ENCODE measurements at regions not wholly inside any gene's neighbourhood (a gene's known extent, or its start where the extent isn't known, plus 50 kb on each side); places are given as distances from the start of the nearest gene placed in this dataset.

DNA sequence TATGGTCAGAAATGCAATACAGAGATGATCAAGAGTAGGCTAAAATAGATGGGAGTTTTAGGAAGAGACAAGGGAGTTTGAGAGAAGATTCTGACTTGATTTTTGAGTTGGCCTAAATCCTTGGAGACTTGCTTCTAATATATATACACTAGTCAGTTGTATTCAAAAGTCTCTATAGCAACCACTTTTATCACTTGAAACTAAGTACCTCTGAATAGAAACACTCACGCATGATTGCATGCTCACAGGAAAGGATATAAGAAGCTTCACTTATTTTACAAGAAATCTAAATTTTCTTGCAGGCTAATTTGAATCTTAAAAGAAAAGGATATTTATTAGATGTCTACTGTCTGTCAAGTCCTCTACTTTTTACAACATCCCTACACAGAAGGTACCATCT lies 316.8 kb downstream of the SNAPC1 start:
- no CpG with 5 or more reads among the region's 1 CpG for WGBS (ENCODE audit: insufficient coverage, low lambda C conversion rate)
- Histone ChIP-seq H3K36me3 (ENCODE audit: control insufficient read depth, insufficient read depth, low read length) (no peaks in the 10 kb centered on the region), H3K27me3 (ENCODE audit: control insufficient read depth, insufficient read depth, low read length) (no peaks in the 10 kb centered on the region), H3K4me1 (ENCODE audit: control insufficient read depth, insufficient read depth, low read length) (no peaks in the 10 kb centered on the region), H3K4me3 (ENCODE audit: low read length) (no peak overlapping the region), H3K9me3 (ENCODE audit: control insufficient read depth, low read depth, low read length) (no peaks in the 10 kb centered on the region), H3K27ac (ENCODE audit: low read length) (no peak overlapping the region)
- no peak for DNase-seq

DNA sequence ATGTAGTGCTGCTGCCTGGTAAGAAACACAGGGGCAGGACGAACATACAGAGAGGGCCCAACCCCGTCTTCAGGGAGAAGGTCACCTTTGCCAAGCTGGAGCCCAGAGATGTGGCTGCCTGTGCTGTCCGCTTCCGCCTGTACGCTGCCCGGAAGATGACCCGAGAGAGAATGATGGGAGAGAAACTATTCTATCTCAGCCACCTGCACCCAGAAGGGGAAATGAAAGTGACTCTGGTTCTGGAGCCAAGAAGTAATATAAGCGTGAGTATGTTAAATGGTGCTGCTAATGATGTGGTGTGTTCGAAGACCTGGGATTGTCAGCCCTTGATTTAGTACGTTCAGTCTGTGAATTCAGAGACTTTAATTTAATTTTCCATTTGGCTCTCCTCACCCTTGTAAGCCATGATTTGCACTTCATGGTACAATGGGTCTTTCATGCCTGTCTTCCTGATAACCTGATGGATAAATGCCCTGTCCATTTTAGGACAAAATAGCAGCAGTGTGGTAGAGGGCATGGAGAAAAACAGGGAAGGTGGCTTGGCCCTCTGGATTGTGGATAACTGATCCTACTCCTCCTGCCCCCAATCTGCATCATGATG lies 318.9 kb downstream of the SNAPC1 start:
- Histone ChIP-seq H3K9me3 (ENCODE audit: control insufficient read depth, low read depth, low read length) (no peaks in the 10 kb centered on the region), H3K4me1 (ENCODE audit: control insufficient read depth, insufficient read depth, low read length) (no peaks in the 10 kb centered on the region), H3K27ac (ENCODE audit: low read length) (no peak overlapping the region), H3K36me3 (ENCODE audit: control insufficient read depth, insufficient read depth, low read length) (no peaks in the 10 kb centered on the region), H3K4me3 (ENCODE audit: low read length) (no peak overlapping the region), H3K27me3 (ENCODE audit: control insufficient read depth, insufficient read depth, low read length) (no peaks in the 10 kb centered on the region)
- no peak for DNase-seq
- no CpG with 5 or more reads among the region's 10 CpGs for WGBS (ENCODE audit: insufficient coverage, low lambda C conversion rate)

DNA sequence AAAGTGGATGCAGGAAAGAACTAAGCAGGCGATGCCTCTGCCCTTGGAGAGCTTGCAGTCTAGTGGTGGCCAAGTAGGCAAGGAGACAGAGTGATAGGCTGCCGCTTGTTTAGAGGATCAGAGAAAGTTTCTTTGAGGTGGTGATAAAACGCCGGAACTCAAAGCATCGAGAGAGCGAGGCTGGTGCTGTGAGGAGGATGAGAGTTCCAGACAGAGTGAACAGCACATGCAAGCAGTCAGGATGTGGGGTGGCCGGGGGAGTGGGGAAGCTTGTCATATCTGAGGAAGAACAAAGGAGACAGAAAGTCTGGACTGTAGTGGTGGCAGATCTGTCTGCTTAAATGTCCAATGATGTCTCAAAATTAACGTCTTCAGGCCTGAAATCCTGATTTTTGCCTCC lies 319.7 kb downstream of the SNAPC1 start:
- Histone ChIP-seq H3K4me3 (ENCODE audit: low read length) (no peak overlapping the region), H3K27ac (ENCODE audit: low read length) (no peak overlapping the region), H3K27me3 (ENCODE audit: control insufficient read depth, insufficient read depth, low read length) (no peaks in the 10 kb centered on the region), H3K36me3 (ENCODE audit: control insufficient read depth, insufficient read depth, low read length) (no peaks in the 10 kb centered on the region), H3K4me1 (ENCODE audit: control insufficient read depth, insufficient read depth, low read length) (no peaks in the 10 kb centered on the region), H3K9me3 (ENCODE audit: control insufficient read depth, low read depth, low read length) (no peaks in the 10 kb centered on the region)
- DNase-seq: no peak
- 67% methylated on average over 1 of the region's 8 CpGs for WGBS (ENCODE audit: insufficient coverage, low lambda C conversion rate)

DNA sequence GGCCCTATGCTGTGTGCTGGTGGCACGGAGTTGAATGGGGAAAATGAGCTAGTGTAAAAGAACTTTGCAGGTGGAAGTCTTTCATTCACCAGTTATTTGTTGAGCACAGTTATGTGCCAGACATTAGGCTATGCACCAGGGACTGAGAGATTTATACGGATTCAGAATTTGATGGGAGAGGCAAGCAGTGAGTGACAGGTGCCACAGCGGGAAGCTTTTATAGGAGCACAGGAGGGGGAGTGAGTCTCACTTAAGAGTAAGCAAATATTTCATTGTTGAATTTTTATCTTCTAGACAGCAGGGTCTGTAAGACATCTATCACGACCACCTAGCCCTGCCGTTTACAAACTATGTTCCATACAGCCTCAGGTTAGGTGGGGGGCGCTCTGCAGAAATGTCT lies 320.6 kb downstream of the SNAPC1 start:
- WGBS (ENCODE audit: insufficient coverage, low lambda C conversion rate): no CpG with 5 or more reads among the region's 6 CpGs
- Histone ChIP-seq H3K4me1 (ENCODE audit: control insufficient read depth, insufficient read depth, low read length) (no peaks in the 10 kb centered on the region), H3K27me3 (ENCODE audit: control insufficient read depth, insufficient read depth, low read length) (no peaks in the 10 kb centered on the region), H3K9me3 (ENCODE audit: control insufficient read depth, low read depth, low read length) (no peaks in the 10 kb centered on the region), H3K4me3 (ENCODE audit: low read length) (no peak overlapping the region), H3K27ac (ENCODE audit: low read length) (no peak overlapping the region), H3K36me3 (ENCODE audit: control insufficient read depth, insufficient read depth, low read length) (no peaks in the 10 kb centered on the region)
- DNase-seq: no peak

DNA sequence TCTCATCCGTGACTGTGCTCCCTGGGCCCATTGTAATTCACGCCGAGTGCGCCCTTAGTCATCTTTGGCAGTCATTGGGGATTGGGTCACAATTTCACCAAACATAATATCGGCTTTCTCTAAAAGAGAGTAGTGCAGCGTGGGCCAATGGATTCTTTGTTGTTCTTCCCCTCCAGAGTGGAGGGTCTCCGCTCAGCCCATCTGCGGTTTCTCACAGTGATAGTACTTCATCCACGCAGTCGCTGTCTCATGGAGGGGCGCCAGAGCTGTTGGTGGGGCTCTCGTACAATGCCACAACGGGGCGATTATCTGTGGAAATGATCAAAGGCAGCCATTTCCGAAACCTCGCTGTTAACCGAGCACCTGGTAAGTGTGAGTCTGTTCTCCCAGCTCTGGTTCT lies 321.8 kb downstream of the SNAPC1 start:
- Histone ChIP-seq H3K27ac (ENCODE audit: low read length) (no peak overlapping the region), H3K4me1 (ENCODE audit: control insufficient read depth, insufficient read depth, low read length) (no peaks in the 10 kb centered on the region), H3K27me3 (ENCODE audit: control insufficient read depth, insufficient read depth, low read length) (no peaks in the 10 kb centered on the region), H3K9me3 (ENCODE audit: control insufficient read depth, low read depth, low read length) (no peaks in the 10 kb centered on the region), H3K4me3 (ENCODE audit: low read length) (no peak overlapping the region), H3K36me3 (ENCODE audit: control insufficient read depth, insufficient read depth, low read length) (no peaks in the 10 kb centered on the region)
- no CpG with 5 or more reads among the region's 17 CpGs for WGBS (ENCODE audit: insufficient coverage, low lambda C conversion rate)
- DNase-seq: no peak

DNA sequence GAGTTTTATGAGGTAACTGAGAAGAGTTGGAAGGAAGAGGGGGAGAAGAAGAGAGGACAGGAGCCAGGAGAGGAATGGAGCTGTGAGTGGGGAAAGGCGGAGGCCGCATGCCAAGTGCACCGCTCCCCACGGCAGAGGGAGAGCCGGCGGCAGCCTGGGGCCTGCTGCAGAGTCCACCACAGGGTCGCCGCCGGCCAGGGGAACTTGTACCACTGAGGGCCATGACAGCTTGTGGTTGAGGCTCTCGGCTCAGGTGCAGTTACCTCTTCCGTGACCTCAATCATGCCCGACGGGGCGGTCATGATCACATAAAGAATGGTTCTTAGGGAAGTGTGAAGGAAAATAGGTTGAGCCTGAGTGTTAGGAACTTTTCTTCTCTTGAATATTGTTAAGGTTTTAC lies 325.0 kb downstream of the SNAPC1 start:
- H3K27me3 ChIP-seq (ENCODE audit: control insufficient read depth, insufficient read depth, low read length): no peaks in the 10 kb centered on the region
- H3K36me3 ChIP-seq (ENCODE audit: control insufficient read depth, insufficient read depth, low read length): no peaks in the 10 kb centered on the region
- DNase-seq: no peak
- H3K4me1 ChIP-seq (ENCODE audit: control insufficient read depth, insufficient read depth, low read length): no peaks in the 10 kb centered on the region
- no peak overlapping the region for H3K27ac ChIP-seq (ENCODE audit: low read length)
- H3K9me3 ChIP-seq (ENCODE audit: control insufficient read depth, low read depth, low read length): no peaks in the 10 kb centered on the region
- H3K4me3 ChIP-seq (ENCODE audit: low read length): no peak overlapping the region
- WGBS (ENCODE audit: insufficient coverage, low lambda C conversion rate): no CpG with 5 or more reads among the region's 14 CpGs

DNA sequence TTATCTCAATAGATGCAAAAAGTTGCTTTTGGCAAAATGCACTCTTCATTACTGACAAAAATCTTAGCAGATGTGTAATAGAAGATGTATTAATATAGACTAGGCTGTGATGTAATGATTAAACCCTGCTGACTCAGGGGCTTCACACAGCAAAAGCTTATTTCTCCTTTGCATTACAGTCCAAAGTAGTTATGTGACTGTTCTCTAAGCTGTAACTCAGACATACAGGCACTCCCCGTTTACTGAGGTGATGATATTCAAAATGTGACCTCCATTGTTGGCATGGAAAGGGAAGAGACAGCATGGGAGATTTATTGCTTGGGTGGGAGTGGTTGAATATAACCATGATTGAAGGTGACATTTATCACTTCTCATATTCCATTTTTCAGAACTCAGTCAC lies 331.5 kb downstream of the SNAPC1 start:
- H3K27ac ChIP-seq (ENCODE audit: low read length): no peak overlapping the region
- H3K9me3 ChIP-seq (ENCODE audit: control insufficient read depth, low read depth, low read length): no peaks in the 10 kb centered on the region
- DNase-seq: no peak
- H3K4me3 ChIP-seq (ENCODE audit: low read length): no peak overlapping the region
- no peaks in the 10 kb centered on the region for H3K36me3 ChIP-seq (ENCODE audit: control insufficient read depth, insufficient read depth, low read length)
- H3K27me3 ChIP-seq (ENCODE audit: control insufficient read depth, insufficient read depth, low read length): no peaks in the 10 kb centered on the region
- no CpG with 5 or more reads among the region's 1 CpG for WGBS (ENCODE audit: insufficient coverage, low lambda C conversion rate)
- no peaks in the 10 kb centered on the region for H3K4me1 ChIP-seq (ENCODE audit: control insufficient read depth, insufficient read depth, low read length)

DNA sequence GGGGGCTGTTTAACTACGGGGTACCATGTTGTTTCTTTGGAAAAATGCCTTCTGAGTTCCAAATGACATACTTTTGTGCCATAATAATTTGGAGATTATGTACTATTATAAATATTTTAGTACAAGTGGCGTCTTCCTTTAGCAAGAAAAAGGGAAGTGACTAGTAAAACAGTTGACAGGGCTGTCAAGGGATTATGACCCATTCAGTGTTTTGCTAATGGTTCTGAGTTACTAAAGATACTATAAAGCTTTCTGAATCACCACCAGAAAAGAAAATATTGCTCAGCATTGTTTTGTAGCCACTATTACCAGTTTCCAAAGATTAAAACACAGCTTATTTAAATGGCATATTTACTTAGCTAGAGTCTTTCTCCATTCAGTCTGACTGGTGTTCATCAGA lies 334.9 kb downstream of the SNAPC1 start:
- Histone ChIP-seq H3K4me1 (ENCODE audit: control insufficient read depth, insufficient read depth, low read length) (no peaks in the 10 kb centered on the region), H3K4me3 (ENCODE audit: low read length) (no peak overlapping the region), H3K27me3 (ENCODE audit: control insufficient read depth, insufficient read depth, low read length) (no peaks in the 10 kb centered on the region), H3K36me3 (ENCODE audit: control insufficient read depth, insufficient read depth, low read length) (no peaks in the 10 kb centered on the region), H3K9me3 (ENCODE audit: control insufficient read depth, low read depth, low read length) (no peaks in the 10 kb centered on the region), H3K27ac (ENCODE audit: low read length) (no peak overlapping the region)
- DNase-seq: no peak
- no CpG with 5 or more reads among the region's 2 CpGs for WGBS (ENCODE audit: insufficient coverage, low lambda C conversion rate)

DNA sequence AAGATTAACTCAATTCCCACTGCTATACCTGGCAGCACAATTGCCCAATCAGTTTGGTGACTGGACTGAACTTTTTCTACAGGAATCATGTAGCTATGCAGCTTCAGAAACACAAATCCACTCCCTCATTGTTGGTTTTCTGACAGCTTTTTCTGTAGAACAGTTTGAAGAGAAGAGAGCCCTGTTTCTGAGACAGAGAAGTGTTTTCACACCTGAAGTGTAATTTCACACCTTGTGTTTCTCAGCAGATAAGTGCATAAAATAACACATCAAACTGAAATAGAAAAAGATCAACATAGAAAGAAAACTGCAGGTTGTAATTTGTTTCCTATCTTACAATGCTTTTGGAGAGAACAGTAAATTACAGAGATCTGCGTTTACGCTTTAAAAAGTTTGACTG lies 335.6 kb downstream of the SNAPC1 start:
- no peaks in the 10 kb centered on the region for H3K9me3 ChIP-seq (ENCODE audit: control insufficient read depth, low read depth, low read length)

DNA sequence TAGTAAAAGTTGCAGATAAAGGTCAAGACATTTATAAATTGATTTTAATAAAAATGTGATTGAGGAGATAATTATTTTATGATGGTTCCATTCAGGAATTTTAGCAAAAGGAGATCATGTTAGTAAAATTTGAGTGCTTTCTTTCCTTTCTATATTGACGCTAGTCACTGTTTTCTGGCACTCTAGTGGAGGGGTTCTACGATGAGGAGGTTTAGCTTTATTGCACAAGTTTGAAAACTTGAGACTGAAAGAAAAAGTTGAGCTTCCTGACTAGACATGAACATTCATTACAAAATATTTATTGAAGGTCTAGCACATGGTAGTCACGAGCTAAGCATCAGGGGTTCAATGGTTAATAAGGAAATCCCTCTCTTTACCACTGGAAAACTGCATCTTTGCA lies 336.1 kb downstream of the SNAPC1 start:
- no peak for DNase-seq
- no peaks in the 10 kb centered on the region for H3K4me1 ChIP-seq (ENCODE audit: control insufficient read depth, insufficient read depth, low read length)
- WGBS (ENCODE audit: insufficient coverage, low lambda C conversion rate): 100% methylated on average over 1 of the region's 3 CpGs
- H3K36me3 ChIP-seq (ENCODE audit: control insufficient read depth, insufficient read depth, low read length): no peaks in the 10 kb centered on the region
- no peaks in the 10 kb centered on the region for H3K27me3 ChIP-seq (ENCODE audit: control insufficient read depth, insufficient read depth, low read length)
- no peaks in the 10 kb centered on the region for H3K9me3 ChIP-seq (ENCODE audit: control insufficient read depth, low read depth, low read length)
- no peak overlapping the region for H3K4me3 ChIP-seq (ENCODE audit: low read length)
- H3K27ac ChIP-seq (ENCODE audit: low read length): no peak overlapping the region

More for the DNA sequence above, 335.6 kb downstream of the SNAPC1 start:
- DNase-seq: no peak
- 79% methylated on average over 2 of the region's 2 CpGs for WGBS (ENCODE audit: insufficient coverage, low lambda C conversion rate)
- H3K27ac ChIP-seq (ENCODE audit: low read length): no peak overlapping the region
- no peaks in the 10 kb centered on the region for H3K27me3 ChIP-seq (ENCODE audit: control insufficient read depth, insufficient read depth, low read length)
- H3K4me3 ChIP-seq (ENCODE audit: low read length): no peak overlapping the region
- no peaks in the 10 kb centered on the region for H3K36me3 ChIP-seq (ENCODE audit: control insufficient read depth, insufficient read depth, low read length)
- no peaks in the 10 kb centered on the region for H3K4me1 ChIP-seq (ENCODE audit: control insufficient read depth, insufficient read depth, low read length)

DNA sequence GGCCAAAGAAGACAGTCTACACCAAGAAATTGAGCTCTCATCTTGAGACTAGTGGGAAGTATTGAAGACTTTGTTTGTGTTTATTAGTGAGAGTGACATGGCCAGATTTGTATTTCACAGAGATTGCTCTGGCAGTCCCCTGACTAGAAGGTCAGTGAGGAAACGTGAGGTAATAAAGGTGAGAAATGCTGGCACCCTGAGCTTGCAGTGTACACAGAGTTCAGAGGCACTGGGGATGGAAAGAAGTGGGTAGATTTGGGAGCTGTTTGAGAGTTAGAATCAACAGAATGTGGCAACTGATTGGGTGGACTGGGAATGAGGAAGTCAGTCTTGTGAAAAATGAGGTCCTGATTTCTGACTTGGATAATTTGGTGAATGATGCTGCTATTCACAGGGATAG lies 336.9 kb downstream of the SNAPC1 start:
- no CpG with 5 or more reads among the region's 1 CpG for WGBS (ENCODE audit: insufficient coverage, low lambda C conversion rate)
- Histone ChIP-seq H3K4me3 (ENCODE audit: low read length) (no peak overlapping the region), H3K4me1 (ENCODE audit: control insufficient read depth, insufficient read depth, low read length) (no peaks in the 10 kb centered on the region), H3K27me3 (ENCODE audit: control insufficient read depth, insufficient read depth, low read length) (no peaks in the 10 kb centered on the region), H3K27ac (ENCODE audit: low read length) (no peak overlapping the region), H3K9me3 (ENCODE audit: control insufficient read depth, low read depth, low read length) (no peaks in the 10 kb centered on the region), H3K36me3 (ENCODE audit: control insufficient read depth, insufficient read depth, low read length) (no peaks in the 10 kb centered on the region)
- DNase-seq: no peak

Measured in large intestine (tissue), 3 donors.